ENCODE measurements at regions not wholly inside any gene's neighbourhood (a gene's known extent, or its start where the extent isn't known, plus 50 kb on each side); places are given as distances from the start of the nearest gene placed in this dataset.

GRCh38 chr9:107630156-107630555 is 140.6 kb upstream of the KLF4 start:
- no peak for TF ChIP-seq CTCF (IDR thresholded peaks at IDR 0.05)
- no peak for TF ChIP-seq POLR2A (IDR thresholded peaks at IDR 0.05)
- no peak for TF ChIP-seq POLR2AphosphoS5 (IDR thresholded peaks at IDR 0.05; ENCODE audit: insufficient read depth in 1 of 2, low read depth in 1 of 2)

All from vagina (tissue), 2 donors.